Ascending aorta (tissue), 2 donors: ENCODE measurements at regions not wholly inside any gene's neighbourhood (a gene's known extent, or its start where the extent isn't known, plus 50 kb on each side); places are given as distances from the start of the nearest gene placed in this dataset.

ENCODE experiments used
- DNase-seq, 2 donors: peaks; one replicate each; pipeline ENCODE4 v3.0.0-alpha.2; 2019; ENCODE audit warnings: low spot score in 2 of 2
- H3K27ac ChIP-seq, 2 donors: fragments of 200-600 bp; sonication (generic); one replicate each; pipeline ENCODE4 v1.5.1; 2016 to 2017; ENCODE audit warnings: mild to moderate bottlenecking in 1 of 2
- H3K27me3 ChIP-seq: fragments of 200-600 bp; sonication (generic); one replicate; pipeline ENCODE4 v1.5.1; 2017
- H3K36me3 ChIP-seq, 2 donors: fragments of 200-600 bp; sonication (generic); one replicate each; pipeline ENCODE4 v1.5.1; 2016
- H3K4me1 ChIP-seq, 2 donors: fragments of 200-600 bp; sonication (generic); one replicate each; pipeline ENCODE4 v1.5.1; 2016 to 2017; ENCODE audit warnings: mild to moderate bottlenecking in 1 of 2
- H3K4me3 ChIP-seq, 2 donors: fragments of 200-600 bp; sonication (generic); one replicate each; pipeline ENCODE4 v1.5.1; 2016 to 2017; ENCODE audit warnings: mild to moderate bottlenecking in 1 of 2
- H3K9me3 ChIP-seq, 2 donors: fragments of 200-600 bp; sonication (generic); one replicate each; pipeline ENCODE4 v1.5.1; 2016
- CTCF ChIP-seq, 3 experiments: fragments of 200-600 bp in 2 of 3; fragments of 450-650 bp in 1 of 3; sonication (generic) in 2 of 3; IDR thresholded peaks; one replicate each; pipeline ENCODE4 v1.5.1; 2016 to 2019; ENCODE audit warnings: antibody characterized with exemption in 3 of 3, mild to moderate bottlenecking in 1 of 3, moderate library complexity in 1 of 3
- intact Hi-C: fragments of 100-400 bp; cut with DNase I; formaldehyde crosslinking; loops from one replicate; pipeline ENCODE4 v1.15.1; 2023

- H3K27ac ChIP-seq = no peak overlapping the region
- no peaks in the 10 kb centered on the region for H3K36me3 ChIP-seq
- H3K27me3 ChIP-seq = no peaks in the 10 kb centered on the region
- intact Hi-C loops = no loop called here
- no peaks in the 10 kb centered on the region for H3K4me1 ChIP-seq
- H3K4me3 ChIP-seq = no peak overlapping the region
- DNase-seq = no peak
- no peak for TF ChIP-seq CTCF (IDR thresholded peaks at IDR 0.05)
- no peaks in the 10 kb centered on the region for H3K9me3 ChIP-seq
These were observed 61.3 kb upstream of the BCL9 start for GRCh38 chr1:147479864-147480564.

- no peaks in the 10 kb centered on the region for H3K27me3 ChIP-seq
- H3K36me3 ChIP-seq = no peaks in the 10 kb centered on the region
- intact Hi-C loops = no loop called here
- DNase-seq = no peak
- no peak overlapping the region for H3K4me3 ChIP-seq
- TF ChIP-seq CTCF (IDR thresholded peaks at IDR 0.05) = no peak
- no peaks in the 10 kb centered on the region for H3K4me1 ChIP-seq
- no peaks in the 10 kb centered on the region for H3K9me3 ChIP-seq
- H3K27ac ChIP-seq = no peak overlapping the region
These were observed 60.8 kb upstream of the BCL9 start for GRCh38 chr1:147480565-147480935.

GRCh38 chr1:147486876-147487656, 54.2 kb upstream of the BCL9 start:
- intact Hi-C loops = loop anchor here (5.0 kb wide), 1 partner anchor 415 kb away; the partner anchor contains the start of gene GJA8
- DNase-seq = no peak
- H3K4me1 ChIP-seq = no peaks in the 10 kb centered on the region

GRCh38 chr1:147491098-147491497, 50.2 kb upstream of the BCL9 start:
- intact Hi-C loops = no loop called here
- DNase-seq = no peak

More at GRCh38 chr1:147486876-147487656, 54.2 kb upstream of the BCL9 start:
- no peak for TF ChIP-seq CTCF (IDR thresholded peaks at IDR 0.05)
- Histone ChIP-seq H3K4me3 (no peak overlapping the region), H3K9me3 (no peaks in the 10 kb centered on the region), H3K27me3 (no peaks in the 10 kb centered on the region), H3K36me3 (no peaks in the 10 kb centered on the region), H3K27ac (no peak overlapping the region)

More at GRCh38 chr1:147491098-147491497, 50.2 kb upstream of the BCL9 start:
- Histone ChIP-seq H3K4me3 (no peak overlapping the region), H3K9me3 (no peaks in the 10 kb centered on the region), H3K27ac (no peak overlapping the region), H3K4me1 (no peaks in the 10 kb centered on the region), H3K36me3 (no peaks in the 10 kb centered on the region), H3K27me3 (no peaks in the 10 kb centered on the region)
- TF ChIP-seq CTCF (IDR thresholded peaks at IDR 0.05) = no peak
